Fibroblast of the conjunctiva (primary cell): ENCODE measurements at regions not wholly inside any gene's neighbourhood (a gene's known extent, or its start where the extent isn't known, plus 50 kb on each side); places are given as distances from the start of the nearest gene placed in this dataset.
A peak's percentile ranks its signal among the peaks of the same experiment; 100 is the strongest.
"Not testable (repeated sequence)": the region's sequence is repeated elsewhere in the genome, so short reads cannot be mapped to it uniquely, and the experiment has no call there.

Source experiments
- DNase-seq: peaks from one replicate; pipeline ENCODE4 v3.0.0-alpha.2; 2010; ENCODE audit warnings: low read depth

GRCh38 chr3:51588724-51589123, 50.2 kb downstream of the RAD54L2 start:
- no peak for DNase-seq

- DNase-seq: no peak
Measured at GRCh38 chr3:51591231-51591630, 52.7 kb downstream of the RAD54L2 start.

- no peak for DNase-seq
Measured at GRCh38 chr3:51593697-51594096, 55.2 kb downstream of the RAD54L2 start.

GRCh38 chr3:51599638-51600037, 61.1 kb downstream of the RAD54L2 start:
- not testable (repeated sequence) for DNase-seq

GRCh38 chr3:51604212-51604611, 65.7 kb downstream of the RAD54L2 start:
- DNase-seq: no peak

- no peak for DNase-seq
Measured at GRCh38 chr3:51605938-51606337, 65.1 kb upstream of the TEX264 start.

- not testable (repeated sequence) for DNase-seq
Measured at GRCh38 chr3:51606871-51607270, 64.2 kb upstream of the TEX264 start.

GRCh38 chr3:51607591-51608325, 63.3 kb upstream of the TEX264 start:
- not testable (repeated sequence) for DNase-seq

- no peak for DNase-seq
Measured at GRCh38 chr3:51610708-51611107, 60.3 kb upstream of the TEX264 start.

GRCh38 chr3:51617597-51617996, 53.5 kb upstream of the TEX264 start:
- DNase-seq: no peak

- not testable (repeated sequence) for DNase-seq
Measured at GRCh38 chr3:51618038-51618437, 53.0 kb upstream of the TEX264 start.

GRCh38 chr3:51618496-51618895, 52.6 kb upstream of the TEX264 start:
- DNase-seq: no peak

GRCh38 chr3:51619983-51620382, 51.1 kb upstream of the TEX264 start:
- no peak for DNase-seq

GRCh38 chr3:51620543-51620942, 50.5 kb upstream of the TEX264 start:
- DNase-seq: peak; percentile 16

GRCh38 chr3:51621091-51621892, 49.8 kb upstream of the TEX264 start:
- DNase-seq: peak; percentile 29
